Tibial artery (tissue), 4 donors: ENCODE measurements at regions not wholly inside any gene's neighbourhood (a gene's known extent, or its start where the extent isn't known, plus 50 kb on each side); places are given as distances from the start of the nearest gene placed in this dataset.
"Not testable (repeated sequence)": the region's sequence is repeated elsewhere in the genome, so short reads cannot be mapped to it uniquely, and the experiment has no call there.

Source experiments
- DNase-seq, 2 donors: peaks; one replicate each; pipeline ENCODE4 v3.0.0-alpha.2; 2019
- H3K27ac ChIP-seq, 2 donors: fragments of 200-600 bp; sonication (generic) in 1 of 2; 1 replicate in 1 of 2; 2 replicates in 1 of 2; pipeline ENCODE4 v1.5.1; 2018 to 2019; ENCODE audit warnings: mild to moderate bottlenecking in 1 of 2
- H3K27me3 ChIP-seq, 2 donors: fragments of 200-600 bp; sonication (generic) in 1 of 2; one replicate each; pipeline versions ENCODE4 v1.5.1 to v1.6.0; 2016 to 2019
- H3K36me3 ChIP-seq, 3 donors: fragments of 200-600 bp; sonication (generic) in 2 of 3; one replicate each; pipeline ENCODE4 v1.5.1; 2016 to 2019; ENCODE audit warnings: mild to moderate bottlenecking in 2 of 3
- H3K4me1 ChIP-seq, 4 donors: fragments of 200-600 bp; sonication (generic) in 2 of 4; 1 replicate in 3 of 4; 2 replicates in 1 of 4; pipeline ENCODE4 v1.5.1; 2016 to 2019
- H3K4me3 ChIP-seq, 2 donors: fragments of 200-600 bp; sonication (generic) in 1 of 2; 1 replicate in 1 of 2; 2 replicates in 1 of 2; pipeline ENCODE4 v1.5.1; 2018 to 2019; ENCODE audit warnings: mild to moderate bottlenecking in 2 of 2
- H3K9me3 ChIP-seq, 3 donors: fragments of 200-600 bp; sonication (generic) in 1 of 3; one replicate each; pipeline ENCODE4 v1.5.1; 2016 to 2019
- CTCF ChIP-seq, 2 experiments: fragments of 200-600 bp in 1 of 2; fragments of 450-650 bp in 1 of 2; IDR thresholded peaks; one replicate each; pipeline ENCODE4 v1.5.1; 2017 to 2019; ENCODE audit warnings: antibody characterized with exemption in 2 of 2, mild to moderate bottlenecking in 1 of 2, moderate library complexity in 1 of 2
- intact Hi-C: fragments of 100-400 bp; cut with DNase I; formaldehyde crosslinking; loops from one replicate; pipeline ENCODE4 v1.15.0; 2023; ENCODE audit warnings: low total_unique reads

DNA sequence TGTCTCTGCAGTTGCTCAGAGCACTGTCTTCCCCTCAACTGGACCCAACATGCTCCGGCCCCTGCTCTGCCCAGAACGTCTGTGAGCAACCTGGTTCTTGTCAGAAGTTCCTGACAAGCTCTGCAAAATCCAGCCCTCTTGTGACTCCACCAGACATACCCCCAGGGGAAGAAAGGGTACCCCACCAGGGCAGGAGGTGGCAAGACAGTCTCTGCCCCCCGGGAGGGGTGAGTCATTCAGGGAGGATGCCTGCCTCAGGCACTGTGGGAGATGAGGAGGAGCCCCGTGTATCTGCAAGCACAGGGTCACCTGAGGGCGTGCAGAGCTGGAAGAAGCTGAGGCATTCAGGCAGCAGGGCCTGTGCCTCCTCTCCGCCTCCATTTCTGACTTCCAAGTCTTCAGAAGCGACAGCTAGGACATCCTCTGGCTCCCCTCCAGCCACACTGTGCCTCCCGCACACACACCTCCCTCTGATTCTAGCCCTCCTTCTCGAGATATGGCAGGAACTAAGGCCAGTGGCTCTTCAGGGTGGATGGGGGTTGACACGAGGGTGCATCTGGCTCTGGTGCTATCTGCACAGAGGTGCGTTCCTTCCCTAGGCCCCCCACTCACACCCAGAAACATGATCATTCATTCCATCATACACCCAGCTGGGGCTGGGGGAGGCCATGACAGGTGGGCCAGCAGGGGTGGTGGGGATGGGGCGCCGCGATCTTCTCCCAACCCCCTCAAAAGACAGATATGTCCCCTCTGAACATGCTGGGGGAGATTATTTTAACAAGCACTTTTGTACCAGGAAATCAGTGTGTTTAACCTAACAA lies 222.2 kb downstream of the CYP26B1 start:
- Histone ChIP-seq H3K27me3 (no peaks in the 10 kb centered on the region), H3K4me3 (no peak overlapping the region), H3K4me1 (peaks cover 0 to 4% (median 0%) of the 10 kb centered on the region in 4 donors), H3K9me3 (no peaks in the 10 kb centered on the region), H3K27ac (no peak overlapping the region), H3K36me3 (no peaks in the 10 kb centered on the region)
- DNase-seq, result peak in 1 of 2 donors; percentile 61
- intact Hi-C loops, result loop anchor here (2.0 kb wide), 1 partner anchor 223 kb away; no protein-coding TSS in a partner anchor
- TF ChIP-seq CTCF (IDR thresholded peaks at IDR 0.05), result no peak

- no peaks in the 10 kb centered on the region for H3K4me1 ChIP-seq
- H3K27ac ChIP-seq, result no peak overlapping the region
- H3K27me3 ChIP-seq, result no peaks in the 10 kb centered on the region
- H3K9me3 ChIP-seq, result no peaks in the 10 kb centered on the region
- DNase-seq, result peak in 1 of 2 donors; percentile 71
- TF ChIP-seq CTCF (IDR thresholded peaks at IDR 0.05), result peak; percentile 81 to 83
- intact Hi-C loops, result loop anchor here (2.0 kb wide), 1 partner anchor 225 kb away; no protein-coding TSS in a partner anchor
- no peak overlapping the region for H3K4me3 ChIP-seq
- no peaks in the 10 kb centered on the region for H3K36me3 ChIP-seq
Observed at GRCh38 chr2:71923887-71924533, 223.7 kb downstream of the CYP26B1 start.

- Histone ChIP-seq H3K9me3 (peaks cover 0 to 4% (median 0%) of the 10 kb centered on the region in 3 donors), H3K27me3 (no peaks in the 10 kb centered on the region), H3K4me1 (no peaks in the 10 kb centered on the region), H3K4me3 (no peak overlapping the region), H3K36me3 (no peaks in the 10 kb centered on the region), H3K27ac (no peak overlapping the region)
- intact Hi-C loops, result no loop called here
- no peak for TF ChIP-seq CTCF (IDR thresholded peaks at IDR 0.05)
- DNase-seq, result no peak
Observed at GRCh38 chr2:71923143-71923525, 224.5 kb downstream of the CYP26B1 start.

DNA sequence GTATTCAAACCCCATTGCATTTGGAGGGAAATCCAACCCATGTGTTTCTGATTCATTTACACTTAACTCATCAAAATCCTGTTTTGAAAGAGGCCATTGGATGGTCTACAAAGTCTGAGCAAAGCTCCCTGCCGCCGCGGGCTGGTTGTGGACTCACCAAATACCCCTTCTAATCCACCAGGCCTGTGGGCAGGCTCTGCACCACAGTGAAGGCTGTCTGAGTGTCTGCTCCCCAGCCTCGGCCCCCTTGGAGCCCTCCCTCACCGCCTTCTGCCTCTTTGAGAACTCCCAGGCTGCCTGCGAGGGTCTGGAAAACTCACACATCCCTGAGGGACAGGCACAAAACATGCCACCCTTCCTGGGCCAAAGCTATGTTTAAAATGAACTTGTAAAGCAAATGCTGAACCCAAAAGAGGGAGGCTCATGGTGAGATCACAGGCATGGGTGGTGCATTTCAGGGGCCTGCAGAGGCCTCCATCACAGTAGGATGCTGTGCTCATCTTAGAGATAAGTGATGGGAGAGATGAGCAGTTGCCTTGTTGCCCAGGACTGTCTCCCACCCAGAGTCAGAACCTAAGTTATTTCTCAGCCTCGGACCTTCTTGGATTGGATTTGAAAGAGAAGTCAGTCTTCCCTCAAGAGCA lies 225.0 kb downstream of the CYP26B1 start:
- Histone ChIP-seq H3K27ac (no peak overlapping the region), H3K4me1 (no peaks in the 10 kb centered on the region), H3K9me3 (peaks cover 0 to 8% (median 0%) of the 10 kb centered on the region in 3 donors), H3K4me3 (no peak overlapping the region), H3K36me3 (no peaks in the 10 kb centered on the region), H3K27me3 (no peaks in the 10 kb centered on the region)
- no peak for DNase-seq
- no peak for TF ChIP-seq CTCF (IDR thresholded peaks at IDR 0.05)
- intact Hi-C loops, result no loop called here

GRCh38 chr2:71922091-71922490 lies 225.6 kb downstream of the CYP26B1 start:
- H3K27me3 ChIP-seq, result no peaks in the 10 kb centered on the region
- no peak for DNase-seq
- H3K27ac ChIP-seq, result no peak overlapping the region
- H3K4me3 ChIP-seq, result no peak overlapping the region
- no peak for TF ChIP-seq CTCF (IDR thresholded peaks at IDR 0.05)
- intact Hi-C loops, result no loop called here
- no peaks in the 10 kb centered on the region for H3K4me1 ChIP-seq
- peaks cover 0 to 8% (median 0%) of the 10 kb centered on the region in 3 donors for H3K9me3 ChIP-seq
- no peaks in the 10 kb centered on the region for H3K36me3 ChIP-seq

GRCh38 chr2:71920819-71921218 lies 226.8 kb downstream of the CYP26B1 start:
- intact Hi-C loops, DNase-seq, H3K4me1 ChIP-seq, H3K36me3 ChIP-seq, H3K9me3 ChIP-seq, H3K27ac ChIP-seq, H3K4me3 ChIP-seq, H3K27me3 ChIP-seq: not testable (repeated sequence)
